ENCODE measurements at regions not wholly inside any gene's neighbourhood (a gene's known extent, or its start where the extent isn't known, plus 50 kb on each side); places are given as distances from the start of the nearest gene placed in this dataset.

GRCh38 chr3:25885544-25885943, 95.7 kb downstream of the OXSM start:
- H3K4me1 ChIP-seq (replicated peaks in 1 of 2; ENCODE audit: control insufficient read depth in 2 of 2, insufficient read depth in 2 of 2, low read length in 2 of 2), result no peaks in the 10 kb centered on the region
- no peaks in the 10 kb centered on the region for H3K27me3 ChIP-seq (ENCODE audit: control insufficient read depth in 2 of 2, insufficient read depth in 2 of 2, low read length in 2 of 2)
- H3K9me1 ChIP-seq (ENCODE audit: control insufficient read depth, insufficient read depth, low read length), result no peaks in the 10 kb centered on the region
- no peaks in the 10 kb centered on the region for H4K20me1 ChIP-seq (replicated peaks; ENCODE audit: control insufficient read depth, insufficient read depth, low read length)
- H3K9ac ChIP-seq (ENCODE audit: insufficient read depth in 1 of 2, low read depth in 2 of 2, low read length in 2 of 2), result no peak overlapping the region
- no peaks in the 10 kb centered on the region for H3K9me3 ChIP-seq (replicated peaks; ENCODE audit: control insufficient read depth, insufficient read depth, low read depth, low read length)
- FAIRE-seq, result no peak
- in situ Hi-C loops (cut with MboI), result no loop called here
- no peak overlapping the region for H2AFZ ChIP-seq (ENCODE audit: low read depth, low read length)
- H3K79me2 ChIP-seq (ENCODE audit: control insufficient read depth, insufficient read depth, low read length), result no peaks in the 10 kb centered on the region
- H3K4me2 ChIP-seq (ENCODE audit: insufficient read depth, low read length), result no peak overlapping the region
- BruUV-seq (replicated peaks), result no TSS peak
- no peak overlapping the region for H3K27ac ChIP-seq (ENCODE audit: extremely low read depth, low read depth, low read length)
- WGBS (ENCODE audit: insufficient coverage, low coverage, missing lambda C conversion rate), result 1% methylated on average over 5 of the region's 5 CpGs
- no peak for ATAC-seq
- ChIA-PET POLR2A (interaction anchor here (0.6 kb wide), 4 partner anchors 47 to 1120 kb away, joined by 3 read pairs; no protein-coding TSS in a partner anchor), CTCF (ENCODE audit: low intra/inter-chr PET ratio) (no interaction called here)
- DNase-seq (ENCODE audit: extremely low read depth in 1 of 4, low spot score in 3 of 4), result no peak
- H3K36me3 ChIP-seq (ENCODE audit: control insufficient read depth, insufficient read depth, low read length), result no peaks in the 10 kb centered on the region
- no peak overlapping the region for H3K4me3 ChIP-seq
- intact Hi-C loops (cut with micrococcal nuclease), result no loop called here
- TF ChIP-seq NEUROD1 (IDR thresholded peaks at IDR 0.05; ENCODE audit: borderline replicate concordance, low read depth, low read length, partially characterized antibody), result no peak
- TF ChIP-seq HDAC8 (tag; IDR thresholded peaks at IDR 0.05), result no peak
- TF ChIP-seq MEF2D (tag; conservative IDR thresholded peaks at IDR 0.05; ENCODE audit: low read depth), result no peak
- no peak for TF ChIP-seq CXXC5 (CRISPR knock-in tag; IDR thresholded peaks at IDR 0.05)
- TF ChIP-seq, protein P1, sequence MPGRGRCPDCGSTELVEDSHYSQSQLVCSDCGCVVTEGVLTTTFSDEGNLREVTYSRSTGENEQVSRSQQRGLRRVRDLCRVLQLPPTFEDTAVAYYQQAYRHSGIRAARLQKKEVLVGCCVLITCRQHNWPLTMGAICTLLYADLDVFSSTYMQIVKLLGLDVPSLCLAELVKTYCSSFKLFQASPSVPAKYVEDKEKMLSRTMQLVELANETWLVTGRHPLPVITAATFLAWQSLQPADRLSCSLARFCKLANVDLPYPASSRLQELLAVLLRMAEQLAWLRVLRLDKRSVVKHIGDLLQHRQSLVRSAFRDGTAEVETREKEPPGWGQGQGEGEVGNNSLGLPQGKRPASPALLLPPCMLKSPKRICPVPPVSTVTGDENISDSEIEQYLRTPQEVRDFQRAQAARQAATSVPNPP (IDR thresholded peaks at IDR 0.05; ENCODE audit: borderline replicate concordance, insufficient read depth, insufficient read length), result no peak
- no peak for TF ChIP-seq CSDE1 (IDR thresholded peaks at IDR 0.05)
- TF ChIP-seq ZSCAN32 (CRISPR knock-in tag; IDR thresholded peaks at IDR 0.05), result no peak
- TF ChIP-seq MAFF (IDR thresholded peaks at IDR 0.05; ENCODE audit: low read length), result no peak
- no peak for TF ChIP-seq U2AF1 (optimal IDR thresholded peaks at IDR 0.05; ENCODE audit: low read depth, low read length)
- no peak for TF ChIP-seq SIN3B (IDR thresholded peaks at IDR 0.05; ENCODE audit: low read depth)
- TF ChIP-seq DEAF1 (CRISPR knock-in tag; IDR thresholded peaks at IDR 0.05), result no peak
- TF ChIP-seq ZBTB40 (IDR thresholded peaks at IDR 0.05), result no peak
- TF ChIP-seq ZBTB40 (CRISPR knock-in tag; IDR thresholded peaks at IDR 0.05), result no peak

All from K562 (cell line).